D721Med (cell line): ENCODE measurements at regions not wholly inside any gene's neighbourhood (a gene's known extent, or its start where the extent isn't known, plus 50 kb on each side); places are given as distances from the start of the nearest gene placed in this dataset.

Experiments used
- DNase-seq: peaks from one replicate; pipeline ENCODE4 v3.0.0; 2011; ENCODE audit warnings: low spot score; ENCODE audit not compliant: insufficient read length
- FAIRE-seq: peaks from 2 replicates; lab custom pipeline; 2011; peaks lifted over from hg19 to GRCh38; lab: Jason Lieb, UNC
- CTCF ChIP-seq: IDR thresholded peaks from 2 replicates; pipeline ENCODE4 v1.5.1; 2012; ENCODE audit warnings: mild to moderate bottlenecking, control low read depth; ENCODE audit not compliant: insufficient read depth; ENCODE audit errors: missing control alignments

GRCh38 chr4:151860561-151861093 is 99.8 kb upstream of the GATB start:
- FAIRE-seq (no peak), DNase-seq (no peak)
- no peak for TF ChIP-seq CTCF

- DNase-seq: no peak
- FAIRE-seq: no peak
- no peak for TF ChIP-seq CTCF
These were observed 98.8 kb upstream of the GATB start for GRCh38 chr4:151859641-151860040.

GRCh38 chr4:151858356-151858755 is 97.5 kb upstream of the GATB start:
- no peak for FAIRE-seq
- no peak for DNase-seq

GRCh38 chr4:151857368-151857767 is 96.6 kb upstream of the GATB start:
- DNase-seq: no peak
- no peak for FAIRE-seq
- TF ChIP-seq CTCF: no peak

More at GRCh38 chr4:151858356-151858755, 97.5 kb upstream of the GATB start:
- no peak for TF ChIP-seq CTCF

- DNase-seq (no peak), FAIRE-seq (no peak)
- no peak for TF ChIP-seq CTCF
These were observed 94.9 kb upstream of the GATB start for GRCh38 chr4:151855747-151856146.

GRCh38 chr4:151854731-151855130 is 93.9 kb upstream of the GATB start:
- TF ChIP-seq CTCF: no peak
- DNase-seq: no peak
- no peak for FAIRE-seq

GRCh38 chr4:151853034-151853433 is 92.2 kb upstream of the GATB start:
- no peak for FAIRE-seq
- no peak for DNase-seq
- no peak for TF ChIP-seq CTCF
